ENCODE measurements at regions not wholly inside any gene's neighbourhood (a gene's known extent, or its start where the extent isn't known, plus 50 kb on each side); places are given as distances from the start of the nearest gene placed in this dataset.

GRCh38 chr13:34502621-34503020 is 439.4 kb upstream of the NBEA start:
- TF ChIP-seq GATA2 (IDR thresholded peaks at IDR 0.05; ENCODE audit: low read depth, low read length) (no peak), GATA3 (IDR thresholded peaks at IDR 0.05; ENCODE audit: low read depth, low read length) (no peak)

Data from SH-SY5Y (cell line).